GM04504 (cell line): ENCODE measurements at regions not wholly inside any gene's neighbourhood (a gene's known extent, or its start where the extent isn't known, plus 50 kb on each side); places are given as distances from the start of the nearest gene placed in this dataset.

Source experiments
- DNase-seq: peaks from one replicate; pipeline ENCODE4 v3.0.0-alpha.2; 2012; ENCODE audit warnings: low read depth

DNA sequence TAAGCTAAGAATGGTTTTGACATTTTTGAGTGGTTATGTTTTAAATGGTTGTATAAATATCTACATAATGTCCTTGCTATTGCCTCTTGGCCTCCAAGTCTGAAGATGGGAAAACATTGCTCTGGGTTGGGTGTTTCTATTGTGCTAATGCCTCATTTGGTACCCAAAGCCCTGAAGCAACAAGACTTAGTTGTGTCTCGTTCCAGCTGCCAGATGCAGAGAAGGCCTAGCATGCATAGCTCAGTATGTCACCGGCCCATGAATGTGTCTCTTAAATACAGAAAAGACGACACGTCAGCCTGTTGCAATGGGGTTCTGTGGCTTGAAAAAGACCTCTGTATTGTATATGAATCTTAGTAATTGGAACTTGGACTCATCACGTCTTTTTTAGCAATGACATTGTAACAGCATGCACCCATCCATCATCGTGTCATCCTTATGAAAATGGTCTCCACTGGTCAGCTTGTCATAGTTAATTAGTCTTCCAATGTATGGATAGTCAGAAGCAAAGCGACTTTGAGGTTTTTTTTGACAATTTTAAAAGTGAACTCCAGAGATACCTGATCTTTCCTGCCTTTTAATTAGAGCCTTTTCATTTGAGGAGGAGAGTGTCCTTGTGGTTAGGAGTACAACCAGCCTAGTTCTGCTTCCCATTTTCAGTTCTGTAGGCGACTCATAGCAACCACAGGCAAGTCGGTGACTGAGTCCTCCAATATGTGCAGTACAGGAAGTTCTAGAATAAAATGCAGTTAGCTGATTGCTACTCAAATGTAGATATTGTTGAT lies 126.4 kb upstream of the GATB start:
- peak; percentile 32 for DNase-seq

DNA sequence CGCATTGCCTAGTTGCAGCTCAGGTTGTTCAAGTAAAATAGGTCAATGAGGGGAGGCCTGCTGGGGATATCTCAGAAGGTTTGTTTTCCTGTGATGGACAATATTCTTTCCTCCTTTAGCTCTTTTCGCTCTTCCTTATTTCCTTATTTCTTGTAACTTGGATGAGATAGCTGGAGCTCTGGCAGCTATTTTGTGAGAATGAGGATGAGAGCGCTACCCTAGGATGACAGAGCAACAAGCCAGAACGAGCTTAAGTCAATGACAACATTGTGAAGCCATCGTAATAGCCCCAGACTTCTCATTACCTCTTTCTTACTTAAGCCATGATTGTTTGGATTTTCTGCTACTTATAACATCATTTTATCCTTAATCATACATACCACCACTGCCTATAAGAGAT lies 124.3 kb upstream of the GATB start:
- DNase-seq = no peak

DNA sequence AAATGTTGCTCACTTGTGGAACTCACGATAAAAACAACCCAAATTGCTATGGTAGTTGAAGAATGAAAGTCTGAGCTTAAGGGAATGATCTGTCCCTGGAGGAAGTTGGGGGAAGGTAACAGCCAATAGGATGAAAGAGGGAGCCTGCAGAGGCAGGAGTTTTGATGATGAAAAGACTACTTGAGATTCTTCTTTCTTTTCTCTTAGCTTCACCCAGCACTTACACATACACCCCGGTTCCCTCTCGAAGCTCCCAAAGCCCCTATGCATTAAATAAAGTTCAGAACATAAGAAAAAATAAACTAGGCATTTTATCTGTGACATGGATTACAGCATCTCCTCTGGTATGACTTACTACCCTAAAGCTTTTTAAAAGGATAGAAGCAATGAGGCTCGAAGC lies 122.9 kb upstream of the GATB start:
- DNase-seq = no peak

- DNase-seq = no peak
Observed at GRCh38 chr4:151882072-151882803, 121.4 kb upstream of the GATB start.

DNA sequence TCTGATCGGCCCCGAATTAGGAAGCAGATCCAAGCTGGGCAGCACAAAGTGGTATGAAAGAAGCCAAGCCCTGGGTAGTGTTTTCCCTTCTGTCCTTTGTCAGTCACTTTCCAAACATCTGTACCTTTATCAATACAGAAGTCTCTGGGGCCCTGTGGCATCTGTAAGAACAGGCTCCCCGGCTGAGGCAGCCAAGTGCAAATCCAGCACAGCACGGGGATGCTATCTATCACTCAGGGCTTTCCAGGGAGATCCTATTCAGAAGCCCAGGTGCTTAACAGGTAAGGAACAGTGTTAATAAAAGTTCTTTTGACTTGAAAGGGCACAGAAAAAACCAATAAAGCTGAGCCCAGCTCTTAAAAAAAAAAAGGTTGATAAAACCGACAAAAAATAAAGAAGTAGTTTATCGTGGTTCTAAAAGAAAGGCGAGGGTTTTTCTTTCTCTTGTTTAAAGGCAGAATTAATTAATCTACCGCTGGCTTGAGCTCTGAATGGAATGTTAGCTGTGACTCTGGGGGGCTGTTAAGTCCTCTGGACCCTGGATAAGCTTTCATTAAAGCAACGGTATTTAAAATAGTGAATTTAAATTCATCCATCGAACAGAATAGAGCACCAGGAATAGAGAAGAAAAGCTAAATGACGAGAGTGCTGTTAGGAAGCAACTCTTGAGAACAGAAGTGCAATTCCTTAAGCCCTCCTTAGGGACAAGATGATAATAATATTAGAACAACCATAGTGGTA lies 119.1 kb upstream of the GATB start:
- DNase-seq = no peak

- no peak for DNase-seq
Observed at GRCh38 chr4:151876381-151876988, 115.7 kb upstream of the GATB start.

- no peak for DNase-seq
Observed at GRCh38 chr4:151874328-151874727, 113.5 kb upstream of the GATB start.

GRCh38 chr4:151866592-151866918 lies 105.7 kb upstream of the GATB start:
- no peak for DNase-seq

DNA sequence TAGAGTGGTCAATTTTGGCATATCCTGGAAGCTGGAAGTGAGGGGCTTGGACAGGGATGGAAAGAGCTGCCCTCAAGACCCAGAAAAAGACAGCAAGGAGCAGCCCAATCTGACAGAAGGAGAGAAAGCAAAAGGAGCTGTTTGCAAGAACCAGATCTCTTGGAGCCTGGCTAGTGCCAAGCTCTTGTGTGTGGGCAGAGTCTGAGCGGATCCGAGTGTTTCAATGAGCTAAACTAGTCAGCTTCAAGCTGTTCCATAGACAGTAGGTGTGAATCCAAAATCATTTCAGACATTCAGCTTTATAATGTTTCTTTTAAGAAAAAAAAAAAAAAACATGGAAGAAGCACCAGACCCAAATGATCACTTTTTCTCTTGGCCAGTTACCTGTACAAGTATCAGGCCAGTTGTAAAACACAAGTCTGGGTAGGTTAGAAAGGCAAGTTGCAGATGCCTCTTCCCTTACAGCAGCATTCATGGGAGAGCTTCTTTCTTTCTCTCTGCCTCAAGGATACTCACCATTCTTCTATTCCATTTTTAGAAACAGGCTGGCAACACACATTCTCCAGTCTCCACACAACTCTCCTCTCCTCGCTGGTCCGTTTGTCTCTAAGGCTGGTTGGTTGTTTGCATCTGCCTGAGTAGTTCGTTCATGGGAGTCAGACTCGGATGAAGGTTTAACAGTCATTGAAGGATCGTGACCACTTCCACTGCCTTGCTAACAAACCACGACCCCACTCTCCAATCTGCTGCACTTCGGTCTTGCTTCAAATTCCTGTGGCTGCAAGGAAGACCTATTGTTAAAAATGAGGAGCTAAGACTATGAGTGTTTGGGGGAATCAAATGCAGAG lies 105.2 kb upstream of the GATB start:
- DNase-seq = no peak

GRCh38 chr4:151865312-151865711 lies 104.5 kb upstream of the GATB start:
- DNase-seq = no peak

DNA sequence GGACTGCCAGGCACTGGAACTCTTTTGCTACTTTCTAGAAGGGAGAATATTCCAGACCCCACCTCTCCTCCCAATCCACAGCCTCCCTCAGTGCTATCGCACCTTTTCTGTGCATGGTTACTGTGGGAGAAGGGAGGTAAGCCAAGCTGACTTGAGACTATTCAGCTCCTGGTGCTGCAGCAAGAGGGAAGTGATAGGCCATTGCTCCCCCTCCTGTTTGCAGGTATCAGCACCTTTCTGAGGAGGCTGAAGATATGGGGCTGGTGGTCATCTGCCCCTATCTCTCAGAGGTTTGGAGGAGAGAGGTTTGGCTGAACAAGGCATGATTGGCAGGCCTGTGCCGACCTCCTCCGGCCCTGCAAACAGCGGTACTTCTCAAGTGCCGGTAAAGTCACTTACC lies 103.3 kb upstream of the GATB start:
- no peak for DNase-seq

GRCh38 chr4:151862766-151863165 lies 102.0 kb upstream of the GATB start:
- DNase-seq = no peak

DNA sequence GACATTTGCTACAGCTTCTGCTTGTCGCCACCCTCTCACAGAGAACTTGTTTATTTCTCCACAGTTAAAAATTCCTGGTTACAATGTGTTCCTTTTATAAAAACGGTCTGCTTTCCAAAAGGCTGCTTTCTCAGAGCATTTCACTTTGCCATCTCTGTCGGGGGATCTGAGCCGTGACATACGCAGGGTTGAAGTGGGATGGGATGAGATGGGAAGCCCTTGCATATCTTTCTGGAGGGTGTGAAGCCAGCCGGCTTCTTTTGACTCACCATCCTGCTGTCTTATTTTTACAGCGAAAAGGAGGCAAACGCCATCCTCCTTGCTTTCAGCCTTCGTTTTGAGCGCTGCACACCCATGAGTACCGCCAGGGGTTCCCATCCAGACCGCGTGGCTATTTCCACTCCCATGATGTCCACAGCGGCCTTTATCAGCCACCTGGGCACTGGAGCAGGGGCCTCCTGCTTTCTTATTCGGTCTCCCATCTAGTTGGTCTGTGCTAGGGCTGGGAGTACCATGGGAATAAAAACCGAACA lies 99.8 kb upstream of the GATB start:
- no peak for DNase-seq

GRCh38 chr4:151859641-151860040 lies 98.8 kb upstream of the GATB start:
- DNase-seq = no peak

DNA sequence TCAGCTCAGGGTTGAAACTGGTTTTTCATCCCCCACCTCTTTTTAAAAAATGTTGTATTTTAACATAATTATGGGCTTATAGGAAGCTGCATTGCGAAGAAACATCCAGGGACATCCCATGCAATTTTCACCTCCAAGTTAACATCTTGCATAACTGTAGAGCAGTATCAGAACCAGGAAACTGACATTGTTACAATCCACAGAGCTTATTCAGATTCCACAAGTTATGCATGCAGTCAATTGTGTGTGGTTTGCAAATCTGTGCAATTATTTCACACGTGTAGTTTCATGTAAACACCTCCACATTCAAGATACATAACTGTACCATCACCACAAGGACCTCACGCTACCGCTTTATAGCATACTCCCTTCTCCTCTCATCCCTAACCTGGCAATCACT lies 97.5 kb upstream of the GATB start:
- DNase-seq = no peak

DNA sequence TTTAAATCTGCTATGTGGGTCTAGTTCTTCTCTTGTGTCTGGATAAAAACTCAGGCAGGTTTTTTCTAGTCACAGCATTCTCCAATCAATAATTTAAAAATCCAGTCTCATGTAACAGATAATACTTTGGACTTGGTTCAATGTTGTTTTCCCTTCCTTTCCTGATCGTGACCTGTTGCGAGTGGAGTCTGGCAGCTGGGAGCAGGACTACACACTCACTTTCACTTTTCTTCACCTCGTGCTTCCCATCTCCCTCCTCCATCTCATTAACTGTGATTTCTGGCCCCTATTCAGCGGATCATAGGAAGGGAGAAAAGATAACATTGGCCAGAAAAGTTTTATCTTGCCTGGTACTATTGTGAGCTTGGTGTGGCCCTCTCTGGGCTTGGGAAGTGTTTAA lies 96.6 kb upstream of the GATB start:
- DNase-seq = no peak

DNA sequence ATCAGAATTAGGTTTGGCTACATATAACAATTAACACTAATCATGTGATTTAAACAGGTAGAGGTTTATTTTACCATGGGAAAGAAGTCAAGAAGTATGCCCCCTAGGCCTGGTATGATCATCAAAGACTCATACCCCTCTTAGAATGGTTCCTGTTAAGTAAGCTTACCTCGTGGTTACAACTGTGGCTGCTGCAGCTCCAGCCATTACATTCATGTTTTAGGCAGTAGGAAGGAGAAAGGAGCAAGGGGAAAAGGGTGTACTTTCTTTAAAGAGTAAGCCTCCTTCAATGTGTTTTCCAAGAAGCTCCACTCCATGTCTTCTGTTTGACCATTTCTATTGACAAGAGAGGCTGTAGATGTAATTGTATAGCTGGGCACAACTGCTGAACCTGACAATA lies 94.9 kb upstream of the GATB start:
- no peak for DNase-seq

- DNase-seq = peak; percentile 7
Observed at GRCh38 chr4:151854731-151855130, 93.9 kb upstream of the GATB start.

GRCh38 chr4:151853034-151853433 lies 92.2 kb upstream of the GATB start:
- no peak for DNase-seq

DNA sequence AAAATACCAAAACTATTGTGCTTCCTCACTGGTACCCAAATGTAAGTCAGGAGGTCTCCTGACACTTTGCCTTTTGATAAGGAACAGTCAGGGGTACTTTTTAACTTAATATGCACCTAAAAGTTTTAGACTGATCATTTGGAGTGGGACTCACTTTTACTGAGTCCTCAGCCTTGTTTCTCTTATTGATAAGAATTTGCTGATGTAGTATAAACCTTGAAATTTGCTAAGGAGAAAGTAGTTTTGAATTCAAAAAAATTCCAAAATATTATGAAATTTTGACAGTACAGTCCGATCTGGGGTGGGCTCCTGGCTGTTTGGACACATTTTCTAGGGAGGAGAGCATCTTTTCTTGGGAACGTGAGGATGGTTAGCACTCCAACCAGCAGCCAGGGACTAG lies 91.4 kb upstream of the GATB start:
- no peak for DNase-seq

DNA sequence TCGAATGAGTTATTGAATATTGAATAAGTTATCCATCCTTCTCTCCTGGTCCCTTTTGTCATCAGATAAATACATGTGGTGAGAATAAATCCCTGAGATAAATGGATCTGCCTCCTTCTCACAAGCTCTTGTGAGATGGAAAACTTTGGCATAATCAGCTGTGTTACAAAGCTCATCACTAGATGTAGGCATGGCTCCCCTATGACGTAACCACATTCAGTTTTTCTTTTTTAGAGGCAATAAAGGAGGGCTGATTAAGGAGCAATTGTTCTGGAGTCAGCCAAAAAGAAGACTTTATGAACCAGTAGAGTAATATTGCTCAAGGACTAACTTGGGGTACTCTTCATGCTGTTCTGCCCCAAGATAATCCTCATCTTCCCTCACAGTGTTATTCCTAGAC lies 90.5 kb upstream of the GATB start:
- no peak for DNase-seq

DNA sequence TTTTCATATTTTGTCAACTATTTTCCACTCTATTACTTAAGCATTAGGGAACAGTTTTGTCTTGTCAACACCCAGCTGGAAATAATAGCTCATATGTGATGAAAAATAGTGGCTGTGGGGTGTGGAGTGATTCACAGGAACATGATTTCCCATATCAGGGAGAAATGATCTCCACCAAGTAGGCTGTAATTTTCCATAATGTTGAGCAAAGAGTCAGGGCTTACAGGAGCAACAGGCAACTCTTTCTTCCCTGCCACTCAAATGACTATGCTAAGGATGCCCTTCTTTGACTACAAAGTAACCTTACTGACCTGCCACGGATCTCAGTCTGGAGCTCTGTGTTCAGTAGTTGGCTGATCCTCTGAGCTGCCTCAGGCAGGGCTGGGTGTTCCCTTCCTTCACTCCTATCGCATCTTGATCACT lies 90.0 kb upstream of the GATB start:
- peak; percentile 16 for DNase-seq
